EH (cell line): ENCODE measurements at regions not wholly inside any gene's neighbourhood (a gene's known extent, or its start where the extent isn't known, plus 50 kb on each side); places are given as distances from the start of the nearest gene placed in this dataset.
A peak's percentile ranks its signal among the peaks of the same experiment; 100 is the strongest.

ENCODE experiments used
- DNase-seq: peaks from one replicate; pipeline ENCODE4 v3.0.0-alpha.2; 2015; ENCODE audit warnings: low read depth

DNA sequence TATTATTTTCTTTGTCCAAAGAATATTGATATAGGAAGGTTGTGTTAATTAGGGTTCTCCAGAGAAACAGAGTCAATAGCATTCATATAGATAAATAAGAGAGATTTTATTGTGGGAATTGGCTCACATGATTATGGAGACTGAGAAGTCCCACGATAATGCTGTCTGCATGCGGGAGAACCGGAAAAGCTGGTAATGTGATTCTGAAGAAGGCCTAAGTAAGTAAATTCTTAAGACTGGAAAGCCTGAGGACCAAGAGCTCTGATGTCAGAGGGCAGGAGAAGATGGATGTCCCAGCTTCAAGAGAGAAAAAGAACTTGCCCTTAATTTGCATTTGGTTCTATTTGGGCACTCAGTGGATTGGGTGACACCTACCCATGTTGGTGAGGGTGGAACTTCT lies 307.4 kb upstream of the C9orf72 start:
- no peak for DNase-seq

DNA sequence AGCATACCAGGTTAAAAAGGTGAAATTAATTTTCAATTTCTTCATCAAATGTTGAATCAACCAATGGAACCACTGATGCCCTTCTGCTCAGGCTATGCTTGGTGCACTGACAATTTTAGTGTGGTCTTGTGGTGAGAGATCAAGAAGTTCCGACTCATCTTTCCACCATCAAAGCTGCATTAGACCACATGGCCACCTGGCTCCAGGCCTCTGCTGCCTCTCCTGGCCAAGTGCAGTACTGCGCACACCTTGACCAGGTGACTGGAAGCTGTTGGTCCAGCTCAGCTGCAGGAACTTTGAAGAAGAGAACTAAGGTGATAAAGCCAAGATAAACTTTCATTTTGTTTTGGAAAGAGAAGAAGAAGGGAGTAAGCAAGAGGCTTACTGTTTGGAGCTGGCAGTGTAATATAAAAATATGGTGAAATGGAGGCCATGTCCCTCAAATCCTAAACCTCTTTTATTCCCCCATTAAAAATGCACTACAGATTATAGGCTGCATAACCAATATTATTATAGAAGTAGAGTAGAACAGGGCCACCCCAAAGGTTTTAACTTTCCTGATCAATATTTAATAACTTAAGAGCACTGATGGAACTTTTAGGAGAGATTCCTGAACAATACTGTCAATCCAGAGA lies 315.5 kb upstream of the C9orf72 start:
- peak; percentile 0 for DNase-seq

DNA sequence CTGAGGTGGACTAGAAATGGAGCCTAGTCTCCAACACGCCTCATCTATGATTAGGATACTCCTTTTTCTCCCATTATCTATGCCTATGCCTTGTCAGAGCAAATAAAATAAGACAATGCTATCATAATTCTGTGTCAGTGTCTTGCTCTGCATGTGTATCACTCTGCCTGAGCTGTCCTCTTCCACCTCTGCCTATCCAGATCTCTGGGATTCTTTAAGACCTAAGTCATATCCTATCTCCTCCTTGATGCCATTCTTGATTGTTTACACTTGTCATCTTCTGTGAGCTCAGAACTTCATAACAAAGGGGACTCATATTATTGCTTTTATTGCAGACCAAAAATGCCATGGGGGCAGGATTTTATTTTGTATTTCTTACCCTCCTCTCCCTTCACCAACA lies 351.2 kb upstream of the C9orf72 start:
- DNase-seq: no peak

DNA sequence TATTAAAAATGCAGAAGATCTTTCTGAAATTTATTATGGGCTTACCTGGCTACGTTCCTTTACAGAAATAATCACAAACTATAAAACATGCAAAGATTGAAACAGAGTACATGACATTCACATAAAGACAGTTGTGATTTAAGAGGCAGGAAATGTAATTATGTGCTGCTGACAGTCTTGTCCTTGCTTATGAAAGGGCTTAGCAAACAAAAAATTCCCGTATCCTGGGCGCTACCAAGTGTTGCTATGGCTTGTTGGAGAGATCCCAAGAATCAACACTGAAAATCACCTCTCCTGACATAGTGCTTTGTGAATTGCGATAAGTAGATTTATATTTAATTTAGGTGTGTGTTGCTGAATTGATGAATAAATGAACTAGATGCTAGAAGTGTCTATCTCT lies 352.5 kb upstream of the C9orf72 start:
- DNase-seq: no peak

DNA sequence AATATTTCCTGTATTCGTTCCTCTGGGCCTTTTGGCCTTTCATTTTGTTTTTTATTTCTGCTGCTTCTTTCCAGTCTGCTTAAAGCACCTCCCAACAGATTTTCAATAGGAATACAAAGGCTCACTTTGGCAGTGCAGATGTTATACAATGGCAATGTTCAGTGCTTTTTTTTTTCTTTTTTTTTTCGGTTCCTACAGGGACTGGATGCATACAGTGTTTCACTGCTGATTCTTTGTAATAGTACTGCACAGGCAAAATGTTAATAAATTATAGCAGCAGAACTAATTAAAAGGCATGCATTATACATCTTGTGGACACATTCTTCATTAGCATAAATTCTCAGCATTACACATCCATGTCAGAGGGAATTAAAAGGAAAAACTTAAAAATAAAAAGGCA lies 356.6 kb upstream of the C9orf72 start:
- DNase-seq: no peak

DNA sequence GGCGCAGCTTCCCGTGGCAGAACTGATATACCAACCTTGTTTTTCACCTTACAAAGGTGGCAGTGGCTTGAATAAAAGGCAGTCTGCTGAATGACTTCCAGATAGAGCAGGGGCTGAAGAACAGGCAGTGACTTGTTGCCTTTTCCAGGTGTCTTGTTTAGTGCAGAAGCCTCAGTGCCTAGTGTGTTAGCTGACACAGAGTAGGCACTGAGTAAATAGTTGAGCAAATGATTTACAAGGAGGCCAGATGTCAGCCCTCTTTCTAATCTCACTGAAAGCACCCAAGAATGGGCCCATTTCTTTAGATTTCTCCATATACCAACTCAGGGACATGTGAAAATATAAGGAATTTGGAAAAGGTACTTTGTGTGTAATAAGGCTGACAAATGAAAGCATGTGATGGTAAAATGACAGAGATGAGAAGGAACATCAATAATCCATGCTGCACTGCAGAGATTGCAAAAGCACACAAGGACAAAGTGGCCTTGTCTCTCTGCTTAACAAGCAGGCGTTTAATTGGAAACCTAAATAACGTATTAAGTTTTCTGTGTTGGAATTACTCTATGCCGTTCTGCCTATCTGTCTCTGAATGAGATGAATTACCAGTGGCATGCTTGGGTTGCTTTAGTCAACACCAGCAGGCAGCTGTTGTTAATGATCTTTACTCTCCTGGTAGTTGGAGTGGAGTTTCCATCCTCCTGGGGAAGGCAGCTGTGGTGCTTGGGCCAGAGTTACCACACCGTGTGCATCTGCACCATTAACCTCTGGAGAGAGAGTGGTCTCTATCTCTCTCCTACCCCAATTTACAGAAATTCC lies 360.1 kb upstream of the C9orf72 start:
- no peak for DNase-seq

DNA sequence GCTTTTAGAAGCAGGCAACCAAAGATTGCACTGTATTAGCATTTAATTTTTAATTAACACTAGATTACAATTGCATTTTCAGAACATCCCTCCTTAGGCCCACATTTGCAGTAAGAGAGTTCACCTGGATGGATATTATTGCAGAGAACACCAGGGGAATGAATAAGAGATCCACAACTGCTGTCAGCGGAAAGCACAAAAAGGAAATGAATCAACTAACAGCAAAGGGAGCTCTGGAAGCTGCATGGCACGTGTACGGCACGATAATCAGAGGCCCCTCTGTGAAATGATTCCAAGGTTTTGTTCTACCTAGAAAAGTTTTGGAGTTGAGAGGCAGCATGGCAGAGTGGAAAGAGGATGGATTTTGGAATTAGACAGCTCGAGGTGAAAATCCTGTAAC lies 361.2 kb upstream of the C9orf72 start:
- DNase-seq: no peak

DNA sequence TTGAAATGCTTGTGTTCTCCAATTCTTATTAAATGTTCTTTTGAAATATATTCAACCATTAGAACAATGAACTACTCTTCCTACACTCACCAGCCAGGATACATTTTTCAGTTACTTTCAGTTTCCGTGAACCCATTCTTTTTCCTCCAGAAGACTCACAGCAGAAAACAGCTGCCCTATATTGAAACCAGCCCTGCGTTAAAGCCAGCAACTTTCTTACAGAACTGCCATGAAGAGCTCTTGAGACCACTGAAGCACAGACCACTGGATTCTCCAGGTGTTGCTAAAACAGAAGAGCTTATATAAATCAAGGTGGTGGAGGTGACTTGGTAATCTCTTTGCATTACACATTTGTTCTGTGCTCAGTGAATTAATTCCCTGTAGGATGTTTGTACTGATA lies 365.9 kb upstream of the C9orf72 start:
- DNase-seq: no peak

DNA sequence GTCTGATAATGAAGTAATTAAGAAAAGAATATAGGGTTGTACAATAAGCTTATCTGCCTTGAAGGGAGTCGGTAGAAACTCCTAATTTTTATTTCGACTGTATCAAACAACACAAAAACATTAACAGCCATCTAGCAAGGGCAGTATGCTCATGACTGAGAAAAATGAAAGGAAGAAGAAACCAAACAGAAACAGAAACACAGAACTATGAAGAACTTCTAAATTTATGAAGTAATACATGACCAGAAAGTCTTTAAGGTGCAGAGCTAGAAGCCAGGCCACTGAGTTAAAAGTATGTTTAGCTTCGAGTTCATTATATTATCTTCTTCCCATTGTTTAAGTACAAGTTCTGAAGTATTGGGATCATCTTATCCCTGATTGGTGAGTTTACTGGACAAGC lies 367.3 kb upstream of the C9orf72 start:
- no peak for DNase-seq

DNA sequence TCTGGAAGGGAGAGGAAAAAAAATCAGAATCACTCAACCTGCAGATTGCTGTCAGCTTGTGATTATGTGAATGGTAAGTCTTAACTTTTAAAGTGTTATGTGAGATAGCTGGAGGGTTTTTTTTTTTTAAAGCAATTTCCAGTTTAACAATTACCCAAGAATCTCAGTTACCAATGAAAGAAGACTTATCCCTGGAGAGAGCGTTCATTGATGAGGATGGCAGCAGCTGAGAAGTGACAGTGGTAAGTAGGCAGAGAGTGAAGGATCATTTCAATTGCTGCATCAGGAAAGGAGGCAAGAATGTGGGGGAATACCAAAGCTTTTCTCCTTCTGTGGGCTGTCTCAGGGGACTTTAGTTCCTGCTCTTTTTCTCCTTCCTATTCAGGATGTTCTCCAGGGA lies 370.2 kb upstream of the C9orf72 start:
- no peak for DNase-seq

DNA sequence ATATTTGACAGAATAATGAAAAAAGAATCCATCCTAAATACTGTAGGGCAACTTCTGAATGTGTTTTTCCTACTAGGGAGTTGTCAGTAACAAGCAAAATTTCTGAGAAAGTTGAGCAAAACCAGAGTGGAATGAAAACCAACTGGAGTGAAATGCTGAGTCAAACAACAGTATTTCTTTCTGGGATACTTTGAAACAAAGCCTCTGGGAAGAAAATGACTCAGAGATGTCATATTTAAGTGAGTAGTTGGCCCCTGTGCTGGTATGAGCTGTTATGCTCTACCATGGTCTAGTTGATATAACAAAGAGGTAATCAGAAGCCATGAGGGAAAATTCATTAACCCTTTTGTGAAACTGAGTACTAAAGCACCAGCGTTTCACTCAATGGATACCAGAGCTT lies 372.1 kb upstream of the C9orf72 start:
- no peak for DNase-seq

DNA sequence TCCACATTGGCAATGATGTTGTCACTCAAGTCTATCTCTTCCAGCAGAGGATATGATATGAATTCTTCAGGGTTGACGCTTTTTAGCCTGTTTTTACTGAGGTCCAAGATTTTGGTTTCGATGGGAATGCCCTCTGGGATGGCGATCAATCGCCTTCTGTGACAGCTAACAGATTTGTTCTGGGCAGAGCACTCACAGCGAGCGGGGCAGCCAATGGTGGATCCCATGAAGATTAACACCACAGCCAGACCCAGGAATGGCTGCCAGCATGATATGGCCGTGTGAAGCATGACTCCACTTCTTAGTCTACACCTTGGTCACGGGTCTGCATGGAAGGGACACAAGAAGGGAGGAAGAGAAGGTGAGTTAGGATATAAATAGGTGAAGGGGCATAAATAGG lies 377.1 kb upstream of the C9orf72 start:
- no peak for DNase-seq

DNA sequence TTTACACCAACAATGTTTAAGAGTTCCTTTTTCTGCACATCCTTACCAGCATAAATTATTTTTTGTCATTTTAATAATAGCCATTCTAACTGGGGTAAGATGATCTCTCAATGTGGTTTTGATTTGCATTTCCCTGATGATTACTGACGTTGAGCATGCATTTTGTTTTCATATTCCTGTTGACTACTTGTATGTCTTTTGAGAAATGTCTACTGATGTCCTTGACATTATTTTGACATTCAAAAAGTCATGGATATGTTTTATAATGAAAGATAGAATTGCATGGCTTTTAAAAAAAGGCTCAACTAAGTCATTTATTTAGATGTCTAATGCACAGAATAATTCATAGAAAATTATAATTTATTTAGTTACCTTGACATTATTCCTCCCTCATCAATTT lies 381.6 kb upstream of the C9orf72 start:
- DNase-seq: no peak

DNA sequence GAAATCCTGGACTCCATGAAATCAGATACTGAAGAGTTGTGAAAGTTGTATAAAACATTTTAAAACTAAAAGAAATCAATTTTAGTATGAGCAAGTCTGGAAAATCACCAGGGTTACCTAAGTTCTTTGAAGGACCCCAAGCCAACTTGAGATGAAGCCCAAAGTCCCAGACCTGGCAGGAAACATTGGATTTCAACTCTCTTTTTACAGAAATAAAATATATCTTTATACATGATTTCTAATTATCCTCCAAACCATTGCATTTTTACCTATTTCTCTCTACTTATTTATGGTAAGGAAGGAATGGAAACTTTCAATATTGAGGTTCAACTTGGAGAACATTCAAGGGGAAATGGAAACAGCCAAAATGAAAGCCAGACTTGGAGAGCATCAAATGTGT lies 390.6 kb upstream of the C9orf72 start:
- no peak for DNase-seq

DNA sequence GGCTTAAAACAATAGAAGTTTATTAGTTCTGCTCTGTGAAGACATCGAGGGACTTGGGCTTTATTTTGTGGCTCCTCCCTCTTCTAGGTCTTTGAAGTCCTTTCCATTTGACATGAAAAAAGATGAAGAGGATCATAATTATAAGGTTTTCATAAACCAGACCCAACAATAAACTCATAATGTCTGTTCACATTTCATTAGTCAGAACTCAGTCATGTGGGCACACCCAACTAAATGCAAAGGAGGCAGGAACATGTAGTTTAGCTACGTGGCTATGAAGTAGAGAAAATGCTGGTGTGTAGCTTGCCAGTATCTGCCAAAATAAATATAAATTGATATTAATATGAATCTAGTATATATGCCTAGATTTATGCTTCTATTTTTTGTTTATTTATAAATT lies 393.9 kb upstream of the C9orf72 start:
- no peak for DNase-seq

DNA sequence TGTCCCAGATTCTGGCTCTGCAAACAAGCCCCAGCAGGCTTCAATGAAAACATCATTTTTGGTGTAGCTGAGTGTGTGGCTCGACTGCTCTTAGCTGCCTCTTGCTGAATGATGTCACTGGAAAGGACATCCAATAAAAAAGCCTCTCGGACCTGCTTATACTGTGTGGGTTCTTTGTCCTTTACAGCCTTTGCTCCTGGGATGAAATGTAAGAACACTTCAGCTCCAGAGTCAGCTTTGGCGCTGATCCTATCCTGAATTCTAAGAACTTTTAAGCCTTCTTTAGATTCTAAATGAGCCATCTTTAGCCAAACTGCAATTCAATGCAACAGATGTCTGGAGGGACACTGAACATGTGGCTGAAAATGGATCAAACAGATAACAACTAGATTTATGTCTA lies 404.6 kb upstream of the C9orf72 start:
- DNase-seq: no peak

DNA sequence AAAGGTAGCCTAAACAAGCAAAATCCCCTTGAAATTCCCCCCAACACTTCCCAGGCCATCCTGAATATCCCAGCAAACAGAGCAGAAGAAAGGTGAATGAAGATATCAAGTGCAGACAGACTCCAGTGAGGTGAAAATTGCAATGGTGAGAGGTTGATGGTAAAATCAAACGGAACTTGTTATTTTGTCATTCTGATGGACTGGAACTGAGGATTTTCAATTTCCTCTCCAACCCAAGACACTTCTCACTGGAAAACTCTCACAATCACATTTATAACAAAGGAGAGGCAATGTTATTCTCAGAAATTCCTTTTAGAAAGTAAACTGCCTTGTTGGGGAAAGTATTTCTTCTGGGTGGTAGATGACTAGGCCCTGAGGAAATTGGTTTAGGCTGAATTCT lies 412.4 kb upstream of the C9orf72 start:
- no peak for DNase-seq

DNA sequence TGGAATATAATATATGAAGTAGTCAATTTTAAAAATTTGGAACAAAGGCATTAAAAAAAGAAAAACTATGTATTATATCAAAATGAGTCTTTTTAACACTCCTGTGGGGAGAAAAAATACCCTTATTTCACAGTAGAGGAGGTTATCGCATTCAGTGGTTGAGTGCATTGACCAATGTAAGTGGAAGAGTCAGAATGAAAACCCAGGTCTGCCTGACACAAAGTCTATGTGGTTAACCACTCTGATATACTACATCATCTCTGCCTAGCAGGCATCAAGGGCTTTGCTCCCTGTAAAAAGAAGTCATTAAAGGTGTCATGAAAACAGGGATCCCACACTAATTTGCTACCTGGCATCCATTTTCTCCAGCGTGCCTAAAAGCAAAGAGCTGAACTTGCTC lies 417.2 kb upstream of the C9orf72 start:
- no peak for DNase-seq

DNA sequence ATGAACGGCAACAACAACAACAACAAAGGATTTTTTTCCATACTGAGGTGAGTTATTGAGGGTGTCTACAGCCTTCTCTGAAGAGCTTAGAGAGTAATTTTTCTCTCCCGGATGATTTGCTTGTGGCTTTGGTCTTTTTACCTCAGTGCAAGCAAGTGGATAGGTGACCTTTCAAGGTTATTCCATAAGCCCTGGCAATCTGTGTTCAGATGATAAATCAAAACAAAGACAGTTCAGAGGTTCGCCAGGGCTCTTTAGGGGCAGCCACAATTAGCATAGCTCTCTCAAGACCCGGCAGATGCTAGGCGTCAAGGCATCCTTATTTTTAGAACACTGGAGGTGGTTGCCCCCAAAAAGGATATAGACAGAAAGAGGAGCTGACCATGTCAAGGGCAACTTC lies 417.9 kb upstream of the C9orf72 start:
- DNase-seq: no peak

DNA sequence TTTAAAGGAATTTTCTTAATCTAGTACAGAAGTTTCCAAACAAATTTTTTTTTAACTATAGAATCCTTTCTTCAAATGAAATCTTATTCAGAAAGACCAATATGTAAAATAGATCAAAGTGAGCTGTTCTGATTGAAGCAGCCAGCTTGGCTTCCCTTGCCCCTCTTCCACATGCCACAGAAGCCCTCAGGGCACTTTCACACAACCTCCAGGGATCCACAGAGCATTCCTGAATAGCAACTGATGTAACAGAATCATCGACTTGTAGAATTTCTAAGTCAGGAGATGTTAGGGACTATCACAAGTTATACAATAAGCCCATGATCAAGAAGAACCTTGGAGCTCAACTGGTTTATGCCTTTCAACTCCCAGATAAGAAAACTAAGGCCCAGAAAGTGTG lies 427.8 kb upstream of the C9orf72 start:
- no peak for DNase-seq

DNA sequence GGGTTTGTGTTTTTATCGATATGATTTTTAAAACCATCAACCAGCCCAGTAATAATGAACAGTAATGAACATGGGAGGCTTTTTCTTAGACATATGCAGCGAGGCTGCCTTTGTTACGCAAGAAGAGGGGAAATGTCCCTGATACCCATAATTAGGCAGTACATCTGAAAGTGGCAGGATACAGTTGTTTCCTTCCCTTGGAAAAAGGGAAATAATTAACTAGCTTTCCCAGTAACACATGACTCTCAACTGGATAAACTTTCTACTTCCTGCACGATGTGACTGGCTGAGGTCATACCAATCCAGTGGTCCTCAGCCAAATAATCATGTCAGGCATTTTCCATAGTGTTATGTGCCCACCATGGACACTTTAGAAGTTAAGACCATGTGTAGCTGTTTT lies 431.6 kb upstream of the C9orf72 start:
- DNase-seq: no peak

DNA sequence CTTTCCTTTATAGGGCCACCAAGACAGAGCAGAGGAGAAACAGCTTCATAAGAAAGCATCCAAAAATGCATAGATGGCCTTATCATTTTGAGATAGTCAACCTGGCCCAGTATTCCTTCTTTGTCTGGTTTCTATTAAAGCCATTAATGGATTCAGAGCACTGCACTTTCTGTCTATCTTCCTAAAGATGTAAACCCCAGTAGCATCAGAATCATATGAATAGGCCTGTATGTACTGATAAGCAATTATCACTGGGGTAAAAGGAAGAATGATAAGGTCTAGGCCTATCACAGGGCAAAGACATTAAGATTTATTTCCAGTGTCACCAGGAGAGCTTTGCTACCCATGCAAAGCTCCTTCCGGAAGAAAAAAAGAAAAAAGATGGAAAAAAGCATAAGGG lies 432.5 kb upstream of the C9orf72 start:
- no peak for DNase-seq

DNA sequence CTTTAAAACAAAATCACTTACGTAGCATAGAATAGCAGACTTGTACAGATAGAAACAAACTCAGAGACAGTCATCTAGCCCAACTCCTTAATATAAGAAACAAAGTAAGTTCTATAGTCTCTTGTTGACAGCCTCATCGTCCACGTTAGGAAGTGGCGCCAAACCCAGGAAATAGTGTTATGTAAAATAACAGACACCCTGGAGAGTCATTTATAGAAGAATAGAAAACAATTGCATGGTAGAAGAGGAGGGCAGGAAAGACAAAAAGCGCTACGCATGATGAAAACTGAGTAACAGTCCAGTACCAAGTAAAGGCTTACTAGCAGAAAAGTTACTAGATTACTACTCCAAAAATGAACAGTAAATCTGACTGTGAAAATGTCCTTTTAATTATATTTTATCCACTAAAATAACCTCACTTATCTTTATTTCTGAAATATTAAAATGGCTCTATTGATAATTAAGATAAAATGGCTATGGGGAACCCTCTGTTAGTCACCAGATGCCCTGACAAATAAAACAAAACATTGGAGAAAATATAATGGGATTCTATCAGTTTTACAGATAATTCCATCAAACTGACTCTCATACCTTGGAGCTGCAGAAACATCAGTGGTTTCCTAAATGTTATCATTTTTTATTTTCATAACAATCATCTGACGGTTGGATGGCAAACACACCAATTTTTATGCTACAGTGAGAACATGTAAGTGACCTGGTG lies 434.0 kb upstream of the C9orf72 start:
- no peak for DNase-seq
